Activated CD8-positive, alpha-beta memory T cell treated with anti-CD3 and anti-CD28 coated beads for 24 hours (primary cell): ENCODE measurements at regions not wholly inside any gene's neighbourhood (a gene's known extent, or its start where the extent isn't known, plus 50 kb on each side); places are given as distances from the start of the nearest gene placed in this dataset.
A peak's percentile ranks its signal among the peaks of the same experiment; 100 is the strongest.

Experiments
- DNase-seq: peaks from one replicate; pipeline ENCODE4 v3.0.0-alpha.2; 2020

DNA sequence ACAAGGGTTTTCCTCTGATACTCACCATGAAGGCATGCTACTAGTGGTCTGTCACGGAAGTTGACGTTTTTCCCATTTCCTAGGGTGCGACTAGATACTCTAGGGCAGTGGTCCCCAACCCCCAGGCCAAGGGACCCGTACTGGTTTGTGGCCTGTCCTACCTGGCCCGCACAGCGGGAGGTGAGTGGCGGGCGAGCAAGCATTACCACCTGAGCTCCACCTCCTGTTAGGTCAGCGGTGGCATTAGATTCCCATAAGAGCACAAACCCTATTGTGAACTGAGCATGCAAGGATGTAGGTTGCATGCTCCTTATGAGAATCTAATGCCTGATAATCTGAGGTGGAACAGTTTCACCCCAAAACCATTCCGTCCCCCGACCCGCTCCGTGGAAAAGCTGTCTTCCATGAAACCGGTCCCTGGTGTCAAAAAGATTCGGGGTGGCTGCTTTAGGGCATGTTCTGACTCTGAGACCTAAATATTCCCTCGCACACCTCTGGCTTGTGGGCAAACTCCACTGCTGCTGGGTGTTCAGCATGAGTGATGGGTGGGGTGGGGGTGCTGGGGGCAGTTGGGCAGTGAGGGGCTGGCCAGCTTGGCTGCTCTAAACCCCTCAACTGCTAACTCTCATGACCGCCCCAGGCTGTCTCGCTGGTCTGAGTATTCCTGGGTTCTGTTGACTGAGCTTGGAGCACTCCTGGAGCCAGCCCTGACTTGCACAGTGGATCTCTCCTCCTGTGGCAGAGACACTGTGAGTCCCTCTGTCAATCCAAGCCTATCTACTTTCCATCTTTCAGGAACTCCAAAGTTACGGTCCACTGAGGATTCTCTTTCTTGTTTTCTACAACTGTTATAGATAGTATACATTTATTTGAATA lies 78.3 kb upstream of the NEK6 start:
- no peak for DNase-seq

- no peak for DNase-seq
Observed at GRCh38 chr9:124180557-124180956, 77.2 kb upstream of the NEK6 start.

GRCh38 chr9:124182741-124183140 lies 75.0 kb upstream of the NEK6 start:
- DNase-seq, result no peak

DNA sequence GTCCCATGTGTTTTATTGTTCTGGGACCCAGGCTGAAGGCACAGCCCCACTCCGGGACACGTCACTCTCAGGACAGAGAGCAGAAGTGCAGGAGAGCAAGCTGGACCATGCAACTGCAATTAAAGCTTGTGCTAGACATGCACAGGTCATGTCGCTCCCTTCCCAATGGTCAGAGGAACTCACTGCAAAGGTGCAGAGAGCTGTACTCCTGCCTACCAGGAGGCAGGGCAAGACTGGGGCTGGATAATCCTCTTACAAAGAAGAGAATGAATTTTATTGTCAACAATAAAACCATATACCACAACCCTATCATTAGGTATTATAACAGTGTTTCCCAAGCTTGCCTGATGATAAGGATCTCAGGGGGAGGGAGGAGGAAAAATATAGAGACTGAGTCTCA lies 74.0 kb upstream of the NEK6 start:
- no peak for DNase-seq

- no peak for DNase-seq
Observed at GRCh38 chr9:124185413-124185812, 72.3 kb upstream of the NEK6 start.

- no peak for DNase-seq
Observed at GRCh38 chr9:124187311-124187710, 70.4 kb upstream of the NEK6 start.

GRCh38 chr9:124188331-124189110 lies 69.2 kb upstream of the NEK6 start:
- DNase-seq, result peak; percentile 38

DNA sequence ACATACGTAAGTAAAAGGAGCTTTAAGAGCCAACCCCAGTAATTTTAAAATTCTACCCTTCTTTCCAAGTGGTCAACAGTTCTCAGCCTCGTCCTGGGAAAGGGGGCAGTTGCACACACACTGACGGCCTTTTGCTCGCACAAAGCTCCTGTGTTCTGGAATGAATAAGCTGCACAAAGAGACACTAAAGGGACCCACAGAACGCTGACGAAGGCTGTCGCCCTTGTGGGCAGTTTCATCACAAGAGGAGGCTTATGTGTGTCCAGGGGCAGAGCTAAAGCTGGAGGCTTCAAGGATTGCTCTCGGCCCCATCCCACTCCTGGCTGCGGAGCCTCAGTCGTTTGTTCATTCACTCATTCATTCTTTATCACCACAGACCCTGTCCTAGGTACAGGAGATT lies 67.0 kb upstream of the NEK6 start:
- DNase-seq, result peak; percentile 37

DNA sequence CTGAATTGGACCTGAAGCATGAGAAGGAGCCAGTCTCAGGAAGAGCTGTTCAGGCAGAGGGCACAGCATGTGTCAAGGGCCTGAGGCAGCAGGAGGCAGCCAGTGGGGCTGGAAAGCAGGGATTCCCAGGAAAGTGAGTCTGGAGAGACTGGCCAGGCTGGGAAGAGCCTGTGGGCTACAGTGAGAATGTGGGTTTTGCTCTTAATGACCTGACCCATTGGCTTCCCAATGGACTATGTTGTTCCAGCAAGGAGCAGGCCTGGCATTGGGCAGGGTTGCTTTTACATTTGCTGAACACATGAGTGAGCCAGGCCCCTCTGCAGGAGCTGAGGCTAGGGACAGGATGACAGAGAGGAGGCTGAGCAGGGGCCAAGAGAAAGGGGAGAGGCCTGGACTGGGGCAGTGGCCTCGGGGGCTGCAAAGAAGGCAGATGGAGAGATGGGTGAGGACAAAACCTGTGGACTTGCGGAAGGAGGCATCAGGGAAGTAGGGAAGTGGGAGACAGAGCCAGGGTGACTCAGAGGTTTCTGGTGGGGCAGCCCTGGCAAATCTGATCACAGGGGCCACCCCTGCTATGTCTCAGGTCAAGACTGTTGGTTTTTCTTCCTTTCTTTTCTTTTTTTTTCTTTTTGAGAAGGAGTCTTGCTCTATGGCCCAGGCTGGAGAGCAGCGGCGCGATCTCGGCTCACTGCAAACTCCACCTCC lies 65.9 kb upstream of the NEK6 start:
- DNase-seq, result peak; percentile 40

GRCh38 chr9:124196814-124197176 lies 61.0 kb upstream of the NEK6 start:
- DNase-seq, result no peak

- peak; percentile 66 for DNase-seq
Observed at GRCh38 chr9:124197177-124198095, 60.3 kb upstream of the NEK6 start.

GRCh38 chr9:124198331-124198730 lies 59.4 kb upstream of the NEK6 start:
- DNase-seq, result peak; percentile 49

GRCh38 chr9:124198948-124199347 lies 58.8 kb upstream of the NEK6 start:
- peak; percentile 55 for DNase-seq

DNA sequence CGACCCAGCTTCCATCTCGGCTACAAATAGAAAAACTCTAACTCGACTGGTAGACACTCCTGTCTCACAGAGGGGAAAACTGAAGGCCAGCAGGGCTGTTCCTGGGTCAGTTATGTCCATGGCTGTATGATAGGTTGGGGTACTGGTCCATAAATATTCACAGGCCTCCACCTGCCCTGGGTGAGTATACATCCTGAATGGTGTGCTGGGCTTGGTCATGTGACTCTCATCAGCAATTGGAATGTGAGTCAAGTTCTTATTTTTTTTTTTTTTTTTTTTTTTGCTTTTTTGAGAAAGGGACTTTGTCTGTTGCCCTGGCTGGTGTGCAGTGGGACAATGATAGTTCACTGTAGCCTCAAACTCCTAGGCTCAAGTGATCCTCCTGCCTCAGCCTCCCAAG lies 58.3 kb upstream of the NEK6 start:
- no peak for DNase-seq

DNA sequence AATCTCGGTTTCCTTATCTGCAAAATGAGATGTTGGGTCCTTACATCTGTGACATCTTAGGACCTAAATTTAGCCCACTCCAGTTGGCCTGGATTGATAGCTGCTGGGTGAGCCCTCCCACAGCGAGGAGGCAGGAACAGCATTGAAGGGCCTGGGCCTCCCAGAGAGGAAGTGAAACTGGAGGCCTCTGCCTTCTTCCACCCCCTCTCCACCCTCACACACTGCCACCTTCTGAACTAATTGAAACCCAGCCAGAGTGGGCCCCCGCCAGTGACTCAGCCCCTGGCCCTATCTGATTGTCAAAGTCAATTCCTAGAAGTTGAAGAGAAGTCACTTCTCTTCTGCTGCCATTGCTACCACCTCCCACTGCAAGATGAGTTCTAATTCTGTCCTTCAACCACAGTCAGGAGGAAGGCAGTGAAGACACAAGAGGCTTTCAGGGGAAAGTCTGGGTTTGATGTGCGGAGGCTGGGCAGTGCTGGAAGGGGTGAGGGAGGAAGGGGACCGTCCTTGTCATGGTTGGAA lies 55.2 kb upstream of the NEK6 start:
- DNase-seq, result peak; percentile 91

DNA sequence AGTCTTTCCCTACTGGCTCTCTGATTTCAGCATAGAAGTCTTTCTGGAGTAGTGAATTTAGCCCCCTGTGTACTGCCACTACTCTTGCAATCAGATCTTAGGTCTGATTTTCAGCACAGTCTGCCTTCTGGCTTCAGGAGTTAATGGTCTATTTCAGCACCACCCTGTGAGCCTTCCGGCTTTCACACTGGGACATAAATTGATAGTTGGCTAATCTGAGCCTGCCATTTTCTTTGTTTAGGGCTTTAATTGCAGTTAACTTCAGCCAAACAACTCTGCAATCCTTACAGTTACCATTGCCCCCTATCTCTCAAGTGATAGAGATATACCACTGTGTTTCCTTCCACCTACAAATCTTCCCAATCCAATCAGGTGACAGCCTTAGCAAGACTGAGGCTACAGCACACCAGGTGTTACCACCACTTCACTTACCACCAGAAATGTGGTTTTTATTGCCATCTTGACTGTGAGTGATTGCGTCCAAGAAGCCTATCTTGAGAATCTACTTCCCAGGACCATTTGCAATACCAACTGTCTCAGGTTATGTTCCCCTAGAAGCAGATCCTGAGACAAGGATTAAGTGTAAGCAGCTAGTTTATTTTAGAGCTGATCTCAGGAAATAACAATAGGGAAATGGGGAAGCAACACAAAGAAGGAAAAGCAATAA lies 51.9 kb upstream of the NEK6 start:
- no peak for DNase-seq

DNA sequence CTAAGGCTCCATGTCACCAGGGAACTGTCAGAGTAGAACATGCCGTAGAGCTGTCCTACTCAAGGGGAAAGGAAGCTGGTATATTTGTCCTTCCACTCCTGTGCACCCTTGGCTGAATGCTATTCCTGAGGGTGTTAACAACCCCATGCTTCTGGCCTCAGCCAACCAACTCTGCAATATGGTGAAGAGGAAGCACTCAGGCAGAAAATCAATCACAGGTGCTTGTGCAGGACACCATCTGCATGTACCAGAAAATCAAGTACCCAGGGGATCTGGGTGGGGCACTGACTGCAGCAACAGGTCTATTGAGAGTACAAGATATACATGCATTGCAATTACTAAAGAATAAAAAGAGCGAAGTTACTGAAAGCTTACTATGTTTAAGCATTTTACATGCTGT lies 51.4 kb upstream of the NEK6 start:
- DNase-seq, result no peak
